Panc1 (cell line): ENCODE measurements at regions not wholly inside any gene's neighbourhood (a gene's known extent, or its start where the extent isn't known, plus 50 kb on each side); places are given as distances from the start of the nearest gene placed in this dataset.

ENCODE experiments used
- ATAC-seq: fragments of 200-7000 bp; cut with Tn5 transposase; 2 replicates; pipeline ENCODE4 v1.9.1; 2020; ENCODE audit warnings: mild to moderate bottlenecking, moderate library complexity
- BruUV-seq: library from RNA; stranded (reverse); fragments of 400-500 nt; replicated peaks from 2 replicates; lab custom pipeline; 2021; lab: Mats Ljungman, UMichigan
- CTCF ChIA-PET: fragments of 300-600 bp; sonication (Branson Sonifier 250); formaldehyde crosslinking; loops from one replicate; lab custom pipeline; 2022; ENCODE audit warnings: antibody characterized with exemption; lab: Charles Lee
- POLR2A ChIA-PET: fragments of 300-600 bp; sonication (Branson Sonifier 250); formaldehyde crosslinking; loops from one replicate; lab custom pipeline; 2022; ENCODE audit warnings: antibody characterized with exemption; lab: Charles Lee
- DNase-seq: peaks from one replicate; pipeline ENCODE4 v3.0.0-alpha.2; 2010; ENCODE audit warnings: low read depth, low spot score
- H3K27ac ChIP-seq: 2 replicates; pipeline ENCODE4 v1.5.1; 2011; ENCODE audit warnings: mild to moderate bottlenecking, low read length, inconsistent platforms
- H3K27me3 ChIP-seq: fragments of 200-500 bp; sonication (Bioruptor generic); 2 replicates; pipeline ENCODE4 v1.6.0; 2014; ENCODE audit warnings: low read length, inconsistent platforms; ENCODE audit not compliant: control insufficient read depth, insufficient read depth
- H3K36me3 ChIP-seq: fragments of 200-500 bp; sonication (Bioruptor generic); 2 replicates; pipeline ENCODE4 v1.5.1; 2014; ENCODE audit warnings: inconsistent platforms, mild to moderate bottlenecking, low read length, moderate library complexity; ENCODE audit not compliant: control insufficient read depth, insufficient read depth
- H3K4me1 ChIP-seq: 2 replicates; pipeline ENCODE4 v1.5.1; 2011; ENCODE audit warnings: inconsistent platforms, mild to moderate bottlenecking, low read length, moderate library complexity; ENCODE audit not compliant: control insufficient read depth, insufficient read depth
- H3K4me3 ChIP-seq, 2 experiments: 2 replicates each; pipeline ENCODE4 v1.5.1; 2011 to 2012; ENCODE audit warnings: low read depth in 2 of 2, low read length in 2 of 2, mild to moderate bottlenecking in 2 of 2, inconsistent platforms in 1 of 2, moderate library complexity in 1 of 2
- H3K9me3 ChIP-seq: fragments of 200-500 bp; sonication (Bioruptor generic); 2 replicates; pipeline ENCODE4 v1.5.1; 2014; ENCODE audit warnings: low read depth, mild to moderate bottlenecking, inconsistent platforms, low read length, moderate library complexity; ENCODE audit not compliant: control insufficient read depth, insufficient read depth
- CTCF ChIP-seq: fragments of 450-650 bp; IDR thresholded peaks from 2 replicates; pipeline ENCODE4 v1.5.1; 2017; ENCODE audit warnings: mild to moderate bottlenecking
- POLR2AphosphoS5 ChIP-seq: IDR thresholded peaks from 2 replicates; pipeline ENCODE4 v1.6.1; 2012; ENCODE audit warnings: mild to moderate bottlenecking, low read depth, low read length, moderate library complexity
- REST ChIP-seq, 2 experiments: IDR thresholded peaks; 2 replicates each; pipeline ENCODE4 v1.6.1; 2011 to 2012; ENCODE audit warnings: low read depth in 2 of 2, control low read depth in 1 of 2, low read length in 1 of 2, mild to moderate bottlenecking in 1 of 2, moderate library complexity in 1 of 2; ENCODE audit not compliant: insufficient read depth in 1 of 2
- SIN3A ChIP-seq: IDR thresholded peaks from 2 replicates; pipeline ENCODE4 v1.6.1; 2012; ENCODE audit warnings: low read depth, mild to moderate bottlenecking, low read length, moderate library complexity, borderline replicate concordance; ENCODE audit not compliant: insufficient read depth
- TCF7L2 ChIP-seq: IDR thresholded peaks from 2 replicates; pipeline ENCODE4 v1.6.1; 2011; ENCODE audit warnings: mild to moderate bottlenecking, low read depth, low read length, inconsistent platforms
- in situ Hi-C: cut with HindIII; loops from 2 replicates; pipeline ENCODE4 v1.10.0; 2016; ENCODE audit warnings: low sequenced_read_pairs, low pct_unique_long_range_greater_than_20kb
- intact Hi-C: fragments of 100-400 bp; cut with micrococcal nuclease; formaldehyde crosslinking; loops from one replicate; pipeline ENCODE4 v1.10.0; 2022; ENCODE audit not compliant: unreplicated experiment

- no peaks in the 10 kb centered on the region for H3K4me1 ChIP-seq
- in situ Hi-C loops: no loop called here
- no peaks in the 10 kb centered on the region for H3K36me3 ChIP-seq
- CTCF ChIA-PET: no interaction called here
- no TSS peak for BruUV-seq
- intact Hi-C loops: no loop called here
- no peak overlapping the region for H3K4me3 ChIP-seq
- POLR2A ChIA-PET: no interaction called here
- no peaks in the 10 kb centered on the region for H3K27me3 ChIP-seq
- TF ChIP-seq TCF7L2 (no peak), REST (IDR thresholded peaks at IDR 0.05; ENCODE audit: insufficient read depth in 1 of 2, low read depth in 2 of 2, low read length in 1 of 2) (no peak), SIN3A (no peak), CTCF (no peak), POLR2AphosphoS5 (no peak)
- DNase-seq (no peak), ATAC-seq (no peak)
- no peaks in the 10 kb centered on the region for H3K9me3 ChIP-seq
- H3K27ac ChIP-seq: no peak overlapping the region
These were observed 184.5 kb upstream of the CXCL12 start for GRCh38 chr10:44569193-44570091.

DNA sequence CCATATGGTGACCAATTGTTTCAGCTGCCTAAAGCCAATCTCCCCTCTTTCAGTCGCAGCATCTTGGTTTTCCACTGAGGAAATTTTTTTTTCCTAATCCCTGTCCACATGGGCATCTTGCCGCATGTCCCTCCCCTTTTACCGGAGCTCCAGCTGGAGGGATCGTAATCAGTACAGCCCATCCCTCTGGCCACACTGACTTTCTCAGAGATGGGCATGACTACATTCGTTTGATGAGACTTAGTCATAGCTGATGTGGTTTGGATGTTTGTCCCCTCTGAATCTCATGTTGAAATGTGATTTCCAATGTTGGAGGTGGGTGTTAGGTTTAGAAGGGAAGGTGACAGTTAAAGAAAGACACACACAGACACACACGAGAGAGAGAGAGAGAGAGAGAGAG lies 186.8 kb upstream of the CXCL12 start:
- DNase-seq (no peak), ATAC-seq (no peak)
- no peaks in the 10 kb centered on the region for H3K27me3 ChIP-seq
- no peaks in the 10 kb centered on the region for H3K9me3 ChIP-seq
- ChIA-PET CTCF (no interaction called here), POLR2A (no interaction called here)
- no peak for TF ChIP-seq TCF7L2
- no peak overlapping the region for H3K4me3 ChIP-seq
- H3K27ac ChIP-seq: no peak overlapping the region
- intact Hi-C loops: no loop called here
- H3K4me1 ChIP-seq: no peaks in the 10 kb centered on the region
- H3K36me3 ChIP-seq: no peaks in the 10 kb centered on the region
- BruUV-seq: no TSS peak
- in situ Hi-C loops: no loop called here

GRCh38 chr10:44572146-44572545 lies 187.2 kb upstream of the CXCL12 start:
- no TSS peak for BruUV-seq
- CTCF ChIA-PET: no interaction called here
- Histone ChIP-seq H3K4me1 (no peaks in the 10 kb centered on the region), H3K27ac (no peak overlapping the region), H3K4me3 (no peak overlapping the region), H3K27me3 (no peaks in the 10 kb centered on the region), H3K9me3 (no peaks in the 10 kb centered on the region), H3K36me3 (no peaks in the 10 kb centered on the region)
- TF ChIP-seq CTCF (no peak), POLR2AphosphoS5 (no peak), TCF7L2 (no peak), REST (IDR thresholded peaks at IDR 0.05; ENCODE audit: insufficient read depth in 1 of 2, low read depth in 2 of 2, low read length in 1 of 2) (no peak), SIN3A (no peak)
- intact Hi-C loops: no loop called here
- ATAC-seq (no peak), DNase-seq (no peak)
- in situ Hi-C loops: no loop called here
- POLR2A ChIA-PET: no interaction called here
